Right renal pelvis (tissue), 4 donors: ENCODE measurements at regions not wholly inside any gene's neighbourhood (a gene's known extent, or its start where the extent isn't known, plus 50 kb on each side); places are given as distances from the start of the nearest gene placed in this dataset.
"Not testable (repeated sequence)": the region's sequence is repeated elsewhere in the genome, so short reads cannot be mapped to it uniquely, and the experiment has no call there.

ENCODE experiments used
- DNase-seq, 4 donors: peaks; one replicate each; pipeline ENCODE4 v3.0.0-alpha.2; 2013; ENCODE audit warnings: low read depth in 4 of 4, low spot score in 3 of 4, missing footprints in 1 of 4

- DNase-seq = no peak
Measured at GRCh38 chr9:90515510-90515909, 127.1 kb downstream of the DIRAS2 start.

GRCh38 chr9:90517103-90517502 lies 125.5 kb downstream of the DIRAS2 start:
- DNase-seq = peak in 1 of 4 donors; percentile 13

- no peak for DNase-seq
Measured at GRCh38 chr9:90521811-90522570, 120.6 kb downstream of the DIRAS2 start.

- DNase-seq = no peak
Measured at GRCh38 chr9:90523958-90524357, 118.7 kb downstream of the DIRAS2 start.

GRCh38 chr9:90526386-90526785 lies 116.2 kb downstream of the DIRAS2 start:
- no peak for DNase-seq

- DNase-seq = not testable (repeated sequence)
Measured at GRCh38 chr9:90536094-90536493, 106.5 kb downstream of the DIRAS2 start.

- no peak for DNase-seq
Measured at GRCh38 chr9:90538566-90538965, 104.1 kb downstream of the DIRAS2 start.

- DNase-seq = no peak
Measured at GRCh38 chr9:90539286-90539685, 103.3 kb downstream of the DIRAS2 start.

GRCh38 chr9:90540734-90541133 lies 101.9 kb downstream of the DIRAS2 start:
- no peak for DNase-seq

- DNase-seq = no peak
Measured at GRCh38 chr9:90544488-90544887, 98.1 kb downstream of the DIRAS2 start.

- DNase-seq = peak in 1 of 4 donors; percentile 16
Measured at GRCh38 chr9:90546200-90546599, 96.4 kb downstream of the DIRAS2 start.

- DNase-seq = no peak
Measured at GRCh38 chr9:90547896-90548295, 94.7 kb downstream of the DIRAS2 start.

- no peak for DNase-seq
Measured at GRCh38 chr9:90552317-90552716, 90.3 kb downstream of the DIRAS2 start.

GRCh38 chr9:90555351-90556057 lies 87.1 kb downstream of the DIRAS2 start:
- DNase-seq = no peak

GRCh38 chr9:90556897-90557675 lies 85.5 kb downstream of the DIRAS2 start:
- DNase-seq = no peak

- DNase-seq = no peak
Measured at GRCh38 chr9:90559075-90560073, 83.2 kb downstream of the DIRAS2 start.
